HG03060 (cell line): ENCODE measurements at regions not wholly inside any gene's neighbourhood (a gene's known extent, or its start where the extent isn't known, plus 50 kb on each side); places are given as distances from the start of the nearest gene placed in this dataset.

Experiments
- ATAC-seq: cut with Tn5 transposase; IDR thresholded peaks from one replicate; pipeline ENCODE4 v1.9.1; 2021; ENCODE audit warnings: low read depth, moderate number of reproducible peaks; ENCODE audit not compliant: unreplicated experiment

DNA sequence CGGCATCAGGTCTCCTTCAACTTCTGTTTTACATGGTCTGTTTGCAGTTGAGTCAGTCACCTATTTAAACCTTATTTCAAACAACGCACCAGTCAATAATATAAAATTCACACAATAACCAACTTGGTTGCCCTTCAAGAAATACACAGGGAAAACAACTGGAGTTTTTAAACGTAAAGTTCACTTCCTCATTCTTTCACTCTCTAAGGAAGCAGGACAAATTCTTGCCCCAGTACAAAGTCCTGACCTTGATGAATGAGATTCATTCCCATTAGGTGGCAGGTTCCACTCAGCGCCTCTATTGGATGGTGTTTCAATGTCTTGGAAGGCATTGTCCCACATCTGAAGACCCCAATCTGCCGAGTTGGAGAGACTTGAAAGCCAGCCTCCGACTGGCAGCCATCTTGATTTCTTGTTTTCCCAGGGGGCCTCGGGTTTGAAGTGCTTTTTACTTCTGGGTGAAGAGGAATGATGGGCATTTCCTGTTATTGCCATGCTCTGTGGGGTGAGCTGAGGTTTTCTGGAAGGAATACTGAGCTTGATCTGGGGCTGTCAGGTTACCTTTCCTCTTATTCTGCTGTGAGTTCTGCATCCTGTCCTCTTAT is 105.0 kb downstream of the ACER2 start:
- no peak for ATAC-seq

DNA sequence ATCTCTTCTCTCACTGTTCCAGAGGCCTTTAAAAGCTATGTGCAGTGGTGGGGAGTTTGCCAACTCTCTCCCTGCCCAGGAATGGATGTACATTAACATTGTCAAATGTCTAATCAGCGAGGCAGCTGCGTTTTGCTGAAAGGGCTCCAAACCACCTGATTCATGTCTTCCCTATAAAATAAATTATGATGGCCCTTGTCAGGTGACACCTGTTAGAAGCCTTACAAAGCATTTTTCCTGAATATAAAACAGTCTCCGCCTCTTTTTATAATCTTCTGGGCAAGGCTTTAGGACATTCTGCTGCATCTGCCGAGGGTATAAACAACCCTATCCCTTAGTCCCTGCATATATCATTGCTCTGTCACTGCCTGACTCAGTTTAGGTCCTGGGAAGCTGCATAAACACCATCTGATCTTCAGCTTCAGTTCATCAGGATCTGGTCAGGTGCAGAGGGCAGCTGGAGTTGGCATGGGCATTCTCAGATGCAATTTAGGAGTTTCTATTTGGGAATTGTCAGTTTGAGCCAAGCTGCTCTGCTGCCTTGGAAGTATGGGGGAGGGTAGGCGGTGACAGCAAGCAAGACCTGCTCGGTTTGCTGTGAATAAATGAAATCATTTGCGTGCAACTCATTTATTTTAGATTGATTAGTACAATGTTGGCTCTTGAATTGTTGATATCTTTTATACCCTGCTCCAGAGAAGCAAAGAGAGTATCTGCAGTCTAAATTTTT is 103.5 kb downstream of the ACER2 start:
- no peak for ATAC-seq

DNA sequence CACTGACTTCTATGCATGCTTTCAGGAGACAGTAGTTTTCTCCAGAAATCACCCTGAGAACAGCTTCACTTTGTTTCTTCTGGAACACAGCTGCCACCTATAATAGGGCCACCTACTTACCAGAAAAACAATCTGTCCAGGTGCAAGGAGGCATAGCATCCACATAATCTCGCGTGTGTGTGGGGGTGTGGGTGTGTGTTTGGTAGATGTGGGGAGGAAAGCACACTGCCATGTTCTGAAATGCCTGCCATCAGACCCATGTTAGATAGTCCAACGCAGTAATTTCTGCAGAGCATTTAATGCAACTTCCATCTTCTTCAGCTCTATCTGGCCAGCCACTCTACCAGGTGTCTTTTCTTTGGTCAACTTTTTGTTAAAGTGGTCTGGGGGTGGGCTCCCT is 102.9 kb downstream of the ACER2 start:
- ATAC-seq = no peak

DNA sequence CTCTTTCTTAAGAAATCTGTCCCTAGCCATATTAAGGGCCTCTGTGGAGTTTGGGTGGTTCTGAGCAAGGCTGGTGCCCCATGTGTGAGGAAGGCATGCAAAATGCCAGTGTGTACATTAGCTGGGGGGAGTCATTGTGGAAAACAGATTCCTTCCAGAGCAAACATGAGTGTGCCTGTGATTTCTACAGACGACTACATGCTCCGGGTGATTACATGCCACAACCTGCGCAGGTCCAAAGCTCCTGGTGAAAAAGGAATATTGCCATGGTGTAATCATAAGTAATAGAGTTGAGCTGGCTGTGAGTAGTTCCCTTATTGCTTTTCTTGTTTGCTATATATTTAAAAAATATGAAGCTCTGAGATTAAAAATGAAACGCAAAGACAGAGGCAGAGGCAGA is 102.1 kb downstream of the ACER2 start:
- no peak for ATAC-seq
